Cardiac muscle cell (in vitro differentiated cells and primary cell): ENCODE measurements at regions not wholly inside any gene's neighbourhood (a gene's known extent, or its start where the extent isn't known, plus 50 kb on each side); places are given as distances from the start of the nearest gene placed in this dataset.

Experiments used
- DNase-seq, 2 donors: peaks; one replicate each; pipeline versions ENCODE4 v3.0.0 to v3.0.0-alpha.2; 2010 to 2017; ENCODE audit warnings: low read depth in 1 of 2, low spot score in 1 of 2
- H3K27ac ChIP-seq: fragments of 200-600 bp; sonication (generic); 2 replicates; pipeline ENCODE4 v1.5.1; 2016
- H3K27me3 ChIP-seq: fragments of 200-600 bp; sonication (generic); 2 replicates; pipeline ENCODE4 v1.6.0; 2016; ENCODE audit warnings: control low read depth
- H3K36me3 ChIP-seq: fragments of 200-600 bp; sonication (generic); 2 replicates; pipeline ENCODE4 v1.5.1; 2016; ENCODE audit warnings: control low read depth
- H3K4me1 ChIP-seq: fragments of 200-600 bp; sonication (generic); 2 replicates; pipeline ENCODE4 v1.8.1; 2017; ENCODE audit warnings: low read depth, mild to moderate bottlenecking, mixed run types
- H3K4me3 ChIP-seq: fragments of 200-600 bp; sonication (generic); 2 replicates; pipeline ENCODE4 v1.5.1; 2016; ENCODE audit warnings: mild to moderate bottlenecking
- H3K9me3 ChIP-seq: fragments of 200-600 bp; sonication (generic); 2 replicates; pipeline ENCODE4 v1.5.1; 2017; ENCODE audit warnings: low read depth, mild to moderate bottlenecking, control low read depth
- TF ChIP-seq, protein P1 (sequence below): IDR thresholded peaks from 2 replicates; pipeline ENCODE4 v1.5.1; 2012; ENCODE audit warnings: low read depth, mild to moderate bottlenecking, low read length

DNA sequence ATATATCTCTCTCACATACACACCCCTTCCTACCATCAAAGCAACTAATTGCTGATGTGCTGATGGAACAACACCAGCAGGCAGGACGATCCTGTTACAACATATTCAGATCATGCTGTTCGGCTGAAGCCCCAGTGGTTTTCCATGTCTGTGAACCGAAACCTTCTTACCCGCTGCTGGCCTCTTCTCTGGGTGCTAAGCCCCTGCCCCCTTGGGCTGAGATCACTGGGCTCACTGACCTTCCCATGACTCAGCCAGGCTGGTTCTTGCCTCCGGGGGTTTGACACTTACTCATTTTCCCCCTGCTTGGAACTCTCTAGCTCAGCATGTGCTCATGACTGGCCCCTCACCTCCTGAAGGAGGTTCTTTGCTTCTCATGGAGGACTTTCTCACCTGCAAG lies 122.0 kb upstream of the RGMA start:
- Histone ChIP-seq H3K36me3 (no peaks in the 10 kb centered on the region), H3K27ac (no peak overlapping the region), H3K4me1 (peaks cover 9% of the 10 kb centered on the region), H3K27me3 (no peaks in the 10 kb centered on the region), H3K4me3 (no peak overlapping the region), H3K9me3 (no peaks in the 10 kb centered on the region)
- TF ChIP-seq, protein P1, sequence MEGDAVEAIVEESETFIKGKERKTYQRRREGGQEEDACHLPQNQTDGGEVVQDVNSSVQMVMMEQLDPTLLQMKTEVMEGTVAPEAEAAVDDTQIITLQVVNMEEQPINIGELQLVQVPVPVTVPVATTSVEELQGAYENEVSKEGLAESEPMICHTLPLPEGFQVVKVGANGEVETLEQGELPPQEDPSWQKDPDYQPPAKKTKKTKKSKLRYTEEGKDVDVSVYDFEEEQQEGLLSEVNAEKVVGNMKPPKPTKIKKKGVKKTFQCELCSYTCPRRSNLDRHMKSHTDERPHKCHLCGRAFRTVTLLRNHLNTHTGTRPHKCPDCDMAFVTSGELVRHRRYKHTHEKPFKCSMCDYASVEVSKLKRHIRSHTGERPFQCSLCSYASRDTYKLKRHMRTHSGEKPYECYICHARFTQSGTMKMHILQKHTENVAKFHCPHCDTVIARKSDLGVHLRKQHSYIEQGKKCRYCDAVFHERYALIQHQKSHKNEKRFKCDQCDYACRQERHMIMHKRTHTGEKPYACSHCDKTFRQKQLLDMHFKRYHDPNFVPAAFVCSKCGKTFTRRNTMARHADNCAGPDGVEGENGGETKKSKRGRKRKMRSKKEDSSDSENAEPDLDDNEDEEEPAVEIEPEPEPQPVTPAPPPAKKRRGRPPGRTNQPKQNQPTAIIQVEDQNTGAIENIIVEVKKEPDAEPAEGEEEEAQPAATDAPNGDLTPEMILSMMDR: no peak
- DNase-seq: no peak

DNA sequence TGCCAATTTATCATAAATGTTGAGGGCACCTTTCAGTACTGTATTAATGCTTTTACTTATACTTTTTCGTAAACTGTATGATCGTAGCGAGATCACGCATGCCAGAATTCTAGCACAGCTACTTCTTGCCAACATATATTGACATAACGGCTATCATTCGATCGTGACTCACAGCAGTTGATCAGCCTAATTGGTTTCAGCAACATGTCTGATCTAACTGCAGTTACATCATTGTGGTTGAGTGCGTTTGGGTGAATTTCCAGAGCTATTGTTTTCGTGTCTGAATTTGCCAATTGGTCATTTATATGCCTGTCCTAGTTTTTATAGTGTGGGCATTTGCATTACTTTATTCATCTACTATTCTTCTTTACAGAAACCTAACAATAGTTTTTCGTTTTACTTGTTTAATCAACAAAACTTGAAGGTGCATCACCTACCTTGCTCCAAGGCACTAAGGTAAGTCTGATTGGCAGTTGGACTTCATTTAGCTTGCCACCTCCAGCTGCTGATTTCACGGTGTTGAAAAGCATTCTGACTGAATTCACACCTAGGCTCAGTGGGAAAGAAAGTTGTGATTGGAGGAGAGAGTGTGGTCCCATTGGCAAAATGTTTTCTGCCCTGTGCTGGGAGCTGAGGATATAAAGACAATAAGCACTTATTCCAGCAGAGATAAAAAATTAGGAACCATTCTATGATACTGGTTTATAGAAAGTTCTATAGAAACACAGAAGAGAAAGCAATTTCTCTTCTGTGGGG lies 120.9 kb upstream of the RGMA start:
- Histone ChIP-seq H3K27me3 (no peaks in the 10 kb centered on the region), H3K9me3 (no peaks in the 10 kb centered on the region), H3K4me1 (peaks cover 9% of the 10 kb centered on the region), H3K4me3 (no peak overlapping the region), H3K36me3 (no peaks in the 10 kb centered on the region), H3K27ac (no peak overlapping the region)
- DNase-seq: no peak
- TF ChIP-seq, protein P1: no peak

DNA sequence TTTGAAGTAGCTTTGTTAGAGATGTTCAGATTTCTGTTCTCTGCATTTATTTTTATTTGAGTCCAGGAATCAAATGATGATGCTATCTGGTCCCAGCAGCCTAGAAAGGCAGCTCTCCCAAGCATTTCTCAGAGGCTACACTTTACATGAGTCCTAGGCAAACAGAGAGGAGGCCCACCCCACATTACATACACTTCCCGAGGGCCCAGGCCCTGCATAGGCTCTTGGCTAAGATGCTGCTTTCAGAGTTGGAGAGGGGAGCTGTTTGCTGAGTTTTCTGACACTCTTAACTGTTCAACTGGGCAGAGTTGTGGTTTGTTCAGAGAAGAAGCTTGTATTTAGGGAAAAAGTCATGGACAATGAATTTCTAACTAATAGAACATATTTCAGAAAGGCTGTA lies 117.9 kb upstream of the RGMA start:
- no peaks in the 10 kb centered on the region for H3K27me3 ChIP-seq
- H3K4me3 ChIP-seq: no peak overlapping the region
- no peaks in the 10 kb centered on the region for H3K9me3 ChIP-seq
- DNase-seq: no peak
- no peaks in the 10 kb centered on the region for H3K36me3 ChIP-seq
- no peak overlapping the region for H3K27ac ChIP-seq
- TF ChIP-seq, protein P1: no peak
- no peaks in the 10 kb centered on the region for H3K4me1 ChIP-seq

DNA sequence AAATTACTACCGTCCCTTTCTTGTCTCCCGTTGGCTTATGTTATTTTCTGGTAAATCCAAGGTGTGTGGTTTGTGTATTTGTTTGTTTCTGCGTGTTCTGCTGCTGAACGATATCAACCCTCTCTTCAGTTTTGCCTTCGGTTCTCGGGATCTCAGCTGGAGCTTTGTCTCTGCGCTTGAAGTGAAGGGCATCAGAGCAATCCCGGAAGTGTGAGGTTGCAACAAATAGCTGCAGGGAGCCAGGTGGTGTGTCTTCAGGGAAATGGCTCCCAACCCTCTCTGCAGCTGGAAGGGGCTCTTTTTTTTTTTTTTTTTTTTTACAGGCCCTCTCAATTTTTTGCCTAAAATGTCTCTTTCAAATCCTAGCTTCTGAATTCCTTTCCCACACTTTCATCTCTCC lies 116.4 kb upstream of the RGMA start:
- Histone ChIP-seq H3K27ac (no peak overlapping the region), H3K4me3 (no peak overlapping the region), H3K36me3 (no peaks in the 10 kb centered on the region), H3K9me3 (no peaks in the 10 kb centered on the region), H3K4me1 (no peaks in the 10 kb centered on the region), H3K27me3 (no peaks in the 10 kb centered on the region)
- no peak for DNase-seq
- TF ChIP-seq, protein P1: no peak

DNA sequence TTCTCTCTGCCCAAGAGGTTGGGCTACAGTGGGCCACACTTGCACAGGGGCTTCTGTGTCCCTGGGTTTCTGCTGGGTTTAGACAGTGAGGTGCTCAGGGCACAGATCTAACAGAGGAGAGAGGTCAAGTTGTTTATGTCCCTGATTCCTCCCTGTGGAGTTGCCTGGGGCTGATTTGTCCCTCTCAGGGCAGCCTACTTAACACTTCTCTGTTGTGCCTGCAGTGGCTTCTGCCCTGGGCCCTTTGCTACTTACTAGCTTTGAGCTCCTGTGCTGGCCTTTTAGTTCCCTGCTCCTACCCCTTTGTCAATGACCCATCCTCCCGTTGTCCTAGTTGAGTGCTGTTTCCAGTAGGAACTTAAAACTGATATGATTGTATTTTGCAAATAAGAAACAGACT lies 114.0 kb upstream of the RGMA start:
- Histone ChIP-seq H3K27me3 (no peaks in the 10 kb centered on the region), H3K4me1 (no peaks in the 10 kb centered on the region), H3K9me3 (no peaks in the 10 kb centered on the region), H3K27ac (no peak overlapping the region), H3K36me3 (no peaks in the 10 kb centered on the region), H3K4me3 (no peak overlapping the region)
- TF ChIP-seq, protein P1: no peak
- DNase-seq: no peak
